ENCODE measurements at regions not wholly inside any gene's neighbourhood (a gene's known extent, or its start where the extent isn't known, plus 50 kb on each side); places are given as distances from the start of the nearest gene placed in this dataset.

GRCh38 chr12:98385641-98386040 lies 129.7 kb upstream of the TMPO start (continued):
- TF ChIP-seq MEF2B (IDR thresholded peaks at IDR 0.05; ENCODE audit: partially characterized antibody, poor library complexity, severe bottlenecking) (no peak), ZNF24 (IDR thresholded peaks at IDR 0.05) (no peak), TARDBP (IDR thresholded peaks at IDR 0.05; ENCODE audit: borderline replicate concordance) (no peak)

- no peak overlapping the region for H2AFZ ChIP-seq (ENCODE audit: control insufficient read depth, low read depth, low read length)
- no peaks in the 10 kb centered on the region for H3K4me1 ChIP-seq (ENCODE audit: control insufficient read depth, insufficient read depth, low read length)
- H3K9ac ChIP-seq (ENCODE audit: control insufficient read depth, insufficient read depth, low read length): no peak overlapping the region
- WGBS (ENCODE audit: insufficient coverage, insufficient replicate concordance, low lambda C conversion rate, missing lambda C conversion rate): 46% methylated on average over 2 of the region's 2 CpGs
- TF ChIP-seq NR2F1 (conservative IDR thresholded peaks at IDR 0.05) (no peak), ZNF274 (IDR thresholded peaks at IDR 0.05; ENCODE audit: insufficient read depth, insufficient read length) (no peak), RELA (IDR thresholded peaks at IDR 0.05; ENCODE audit: borderline replicate concordance, partially characterized antibody) (no peak), CBX5 (IDR thresholded peaks at IDR 0.05; ENCODE audit: low read depth) (no peak), ZNF217 (IDR thresholded peaks at IDR 0.05) (no peak), RFX5 (IDR thresholded peaks at IDR 0.05; ENCODE audit: low read depth, low read length) (no peak), CBFB (IDR thresholded peaks at IDR 0.05; ENCODE audit: low read depth) (no peak), TARDBP (IDR thresholded peaks at IDR 0.05; ENCODE audit: borderline replicate concordance) (no peak), BCL3 (IDR thresholded peaks at IDR 0.05; ENCODE audit: borderline replicate concordance, insufficient read depth, low read depth, low read length, poor library complexity, severe bottlenecking) (no peak), NFXL1 (IDR thresholded peaks at IDR 0.05; ENCODE audit: borderline replicate concordance) (no peak), ZZZ3 (IDR thresholded peaks at IDR 0.05; ENCODE audit: control insufficient read depth, insufficient read length, low read depth) (no peak), RUNX3 (IDR thresholded peaks at IDR 0.05; ENCODE audit: low read length) (no peak)
- no peaks in the 10 kb centered on the region for H4K20me1 ChIP-seq (ENCODE audit: control insufficient read depth, insufficient read depth)
- ChIA-PET CTCF (interaction anchor here (0.6 to 3.1 kb wide), 3 partner anchors 10 to 832 kb away, joined by 3 to 11 read pairs (median 5); no protein-coding TSS in a partner anchor), RAD21 (ENCODE audit: unreplicated experiment) (no interaction called here), POLR2A (no interaction called here), SMC1A (ENCODE audit: uncharacterized antibody, unreplicated experiment) (interaction anchor here (0.6 to 3.1 kb wide), 4 partner anchors 10 to 13 kb away, joined by 3 to 13 read pairs (median 5); no protein-coding TSS in a partner anchor)
- H3K4me3 ChIP-seq: no peak overlapping the region
- DNase-seq (ENCODE audit: low read depth, low spot score): no peak
- peaks cover 0 to 3% of the 10 kb centered on the region in 2 experiments; a peak in 1 of 4 replicates for H3K27me3 ChIP-seq (replicated peaks in 1 of 2; ENCODE audit: control insufficient read depth in 2 of 2, insufficient read depth in 2 of 2, low read length in 1 of 2)
- no peaks in the 10 kb centered on the region for H3K79me2 ChIP-seq (ENCODE audit: control insufficient read depth, insufficient read depth, low read length)
- no peak for ATAC-seq
- no peak overlapping the region for H3K27ac ChIP-seq (ENCODE audit: control insufficient read depth, insufficient read depth)
- H3K4me2 ChIP-seq (ENCODE audit: control insufficient read depth, insufficient read depth): no peak overlapping the region
- H3K9me3 ChIP-seq (replicated peaks; ENCODE audit: control insufficient read depth, insufficient read depth, low read length): no peaks in the 10 kb centered on the region
- in situ Hi-C loops (cut with MboI): loop anchor here (25.0 kb wide), 1 partner anchor 1075 kb away; no protein-coding TSS in a partner anchor
- intact Hi-C loops (cut with micrococcal nuclease; ENCODE audit: unreplicated experiment): no loop called here
- BruUV-seq (replicated peaks): no TSS peak
- H3K36me3 ChIP-seq (ENCODE audit: control insufficient read depth in 2 of 2, insufficient read depth in 2 of 2, low read length in 1 of 2): no peaks in the 10 kb centered on the region
- FAIRE-seq: no peak
Measured at GRCh38 chr12:98387444-98387843, 127.9 kb upstream of the TMPO start.
